ENCODE measurements at regions not wholly inside any gene's neighbourhood (a gene's known extent, or its start where the extent isn't known, plus 50 kb on each side); places are given as distances from the start of the nearest gene placed in this dataset.

GRCh38 chr5:90307322-90307721 is 102.2 kb downstream of the CETN3 start:
- ChIA-PET CTCF (interaction anchor here (1.9 kb wide), 1 partner anchor 42 kb away, joined by 5 read pairs; no protein-coding TSS in a partner anchor), POLR2A (no interaction called here)
- H3K4me2 ChIP-seq (ENCODE audit: insufficient read depth, low read length): no peak overlapping the region
- H3K27ac ChIP-seq (ENCODE audit: insufficient read depth, low read depth, low read length): no peak overlapping the region
- no peaks in the 10 kb centered on the region for H3K36me3 ChIP-seq (ENCODE audit: control insufficient read depth in 2 of 2, extremely low read depth in 1 of 2, insufficient read depth in 2 of 2, low read length in 2 of 2)
- DNase-seq (ENCODE audit: low read depth, low spot score) (no peak), FAIRE-seq (no peak)
- H3K9me3 ChIP-seq (replicated peaks; ENCODE audit: control insufficient read depth, insufficient read depth, low read length): no peaks in the 10 kb centered on the region
- BruUV-seq (replicated peaks): no TSS peak
- H3K4me1 ChIP-seq (ENCODE audit: control insufficient read depth, extremely low read depth, insufficient read depth, low read length): no peaks in the 10 kb centered on the region
- H3K79me2 ChIP-seq (ENCODE audit: control insufficient read depth, insufficient read depth, low read length): no peaks in the 10 kb centered on the region
- no peak overlapping the region for H2AFZ ChIP-seq (ENCODE audit: low read depth, low read length)
- no peaks in the 10 kb centered on the region for H3K9me1 ChIP-seq (replicated peaks; ENCODE audit: control insufficient read depth, extremely low read depth, insufficient read depth, low read length)
- TF ChIP-seq POLR2A (IDR thresholded peaks at IDR 0.05; ENCODE audit: low read depth, low read length) (no peak), FOS (IDR thresholded peaks at IDR 0.05; ENCODE audit: borderline replicate concordance, insufficient read depth, low read length) (no peak), JUN (IDR thresholded peaks at IDR 0.05; ENCODE audit: borderline replicate concordance, insufficient read depth, insufficient read length, low read depth) (no peak), GATA2 (IDR thresholded peaks at IDR 0.05; ENCODE audit: insufficient read depth, insufficient read length, low read depth, low read length) (no peak)
- no peaks in the 10 kb centered on the region for H4K20me1 ChIP-seq (replicated peaks; ENCODE audit: control insufficient read depth, extremely low read depth, insufficient read depth, low read length)
- H3K9ac ChIP-seq (replicated peaks; ENCODE audit: extremely low read depth, insufficient read depth, low read length): no peak overlapping the region
- dilution Hi-C loops (cut with MboI; ENCODE audit: extremely low pct_ligation_motif_present, low sequenced_read_pairs) (no loop called here), intact Hi-C loops (cut with micrococcal nuclease) (no loop called here)
- H3K27me3 ChIP-seq (ENCODE audit: control insufficient read depth in 2 of 2, insufficient read depth in 2 of 2, low read length in 2 of 2): no peaks in the 10 kb centered on the region
- no peak overlapping the region for H3K4me3 ChIP-seq (replicated peaks in 1 of 3; ENCODE audit: insufficient read depth in 1 of 3, low read depth in 1 of 3, low read length in 3 of 3)

- no peaks in the 10 kb centered on the region for H3K36me3 ChIP-seq (ENCODE audit: control insufficient read depth in 2 of 2, extremely low read depth in 1 of 2, insufficient read depth in 2 of 2, low read length in 2 of 2)
- H3K27ac ChIP-seq (ENCODE audit: insufficient read depth, low read depth, low read length): no peak overlapping the region
- no peak overlapping the region for H3K4me2 ChIP-seq (ENCODE audit: insufficient read depth, low read length)
- no peaks in the 10 kb centered on the region for H3K27me3 ChIP-seq (ENCODE audit: control insufficient read depth in 2 of 2, insufficient read depth in 2 of 2, low read length in 2 of 2)
- POLR2A ChIA-PET: no interaction called here
- no peaks in the 10 kb centered on the region for H4K20me1 ChIP-seq (replicated peaks; ENCODE audit: control insufficient read depth, extremely low read depth, insufficient read depth, low read length)
- CTCF ChIA-PET: interaction anchor here (1.9 kb wide), 1 partner anchor 41 kb away, joined by 5 read pairs; no protein-coding TSS in a partner anchor
- no peaks in the 10 kb centered on the region for H3K9me1 ChIP-seq (replicated peaks; ENCODE audit: control insufficient read depth, extremely low read depth, insufficient read depth, low read length)
- intact Hi-C loops (cut with micrococcal nuclease): no loop called here
- dilution Hi-C loops (cut with MboI; ENCODE audit: extremely low pct_ligation_motif_present, low sequenced_read_pairs): no loop called here
- H3K79me2 ChIP-seq (ENCODE audit: control insufficient read depth, insufficient read depth, low read length): no peaks in the 10 kb centered on the region
- no peak for FAIRE-seq
- H2AFZ ChIP-seq (ENCODE audit: low read depth, low read length): no peak overlapping the region
- no peak overlapping the region for H3K4me3 ChIP-seq (replicated peaks in 1 of 3; ENCODE audit: insufficient read depth in 1 of 3, low read depth in 1 of 3, low read length in 3 of 3)
- BruUV-seq (replicated peaks): no TSS peak
- no peaks in the 10 kb centered on the region for H3K9me3 ChIP-seq (replicated peaks; ENCODE audit: control insufficient read depth, insufficient read depth, low read length)
- DNase-seq (ENCODE audit: low read depth, low spot score): no peak
- H3K9ac ChIP-seq (replicated peaks; ENCODE audit: extremely low read depth, insufficient read depth, low read length): no peak overlapping the region
- TF ChIP-seq CTCF (IDR thresholded peaks at IDR 0.05; ENCODE audit: extremely low read depth in 1 of 2, insufficient read depth in 1 of 2, low read depth in 1 of 2, low read length in 2 of 2) (no peak), POLR2AphosphoS5 (IDR thresholded peaks at IDR 0.05; ENCODE audit: insufficient read depth, low read depth, low read length) (no peak), GATA2 (IDR thresholded peaks at IDR 0.05; ENCODE audit: insufficient read depth, insufficient read length, low read depth, low read length) (no peak), POLR2A (IDR thresholded peaks at IDR 0.05; ENCODE audit: low read depth, low read length) (no peak), JUN (IDR thresholded peaks at IDR 0.05; ENCODE audit: borderline replicate concordance, insufficient read depth, insufficient read length, low read depth) (no peak), FOS (IDR thresholded peaks at IDR 0.05; ENCODE audit: borderline replicate concordance, insufficient read depth, low read length) (no peak), MYC (IDR thresholded peaks at IDR 0.05; ENCODE audit: low read depth, low read length) (no peak), EZH2 (IDR thresholded peaks at IDR 0.05; ENCODE audit: borderline replicate concordance, low read depth, low read length, severe bottlenecking) (no peak), MAX (IDR thresholded peaks at IDR 0.05; ENCODE audit: insufficient read depth, insufficient read length) (no peak)
- H3K4me1 ChIP-seq (ENCODE audit: control insufficient read depth, extremely low read depth, insufficient read depth, low read length): no peaks in the 10 kb centered on the region
Observed at GRCh38 chr5:90306613-90307012, 102.9 kb downstream of the CETN3 start.

Data from endothelial cell of umbilical vein (primary cell).